LNCAP (cell line): ENCODE measurements at regions not wholly inside any gene's neighbourhood (a gene's known extent, or its start where the extent isn't known, plus 50 kb on each side); places are given as distances from the start of the nearest gene placed in this dataset.
A peak's percentile ranks its signal among the peaks of the same experiment; 100 is the strongest.

Source experiments
- TF ChIP-seq, protein P1 (sequence below): fragments of 450-650 bp; IDR thresholded peaks from 2 replicates; pipeline ENCODE4 v1.5.1; 2017; ENCODE audit warnings: mild to moderate bottlenecking

DNA sequence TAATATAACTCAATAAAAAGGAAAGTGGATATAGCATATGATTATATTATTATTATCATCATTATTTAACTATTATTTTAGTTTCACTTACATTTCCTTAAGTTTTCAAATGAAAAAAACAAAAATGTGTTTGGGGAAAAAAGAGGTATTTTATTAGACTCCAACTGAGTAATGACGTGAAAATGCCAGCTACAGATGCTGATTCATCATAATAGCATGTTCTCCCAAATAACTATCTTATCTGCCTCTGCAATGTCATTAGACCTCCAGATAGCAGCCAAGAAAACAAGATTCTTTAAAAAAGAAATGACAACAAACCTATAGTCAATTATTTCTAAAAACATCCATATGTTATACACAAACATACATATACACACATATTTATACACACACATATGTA, 1071.9 kb upstream of the TMPRSS15 start:
- TF ChIP-seq, protein P1, sequence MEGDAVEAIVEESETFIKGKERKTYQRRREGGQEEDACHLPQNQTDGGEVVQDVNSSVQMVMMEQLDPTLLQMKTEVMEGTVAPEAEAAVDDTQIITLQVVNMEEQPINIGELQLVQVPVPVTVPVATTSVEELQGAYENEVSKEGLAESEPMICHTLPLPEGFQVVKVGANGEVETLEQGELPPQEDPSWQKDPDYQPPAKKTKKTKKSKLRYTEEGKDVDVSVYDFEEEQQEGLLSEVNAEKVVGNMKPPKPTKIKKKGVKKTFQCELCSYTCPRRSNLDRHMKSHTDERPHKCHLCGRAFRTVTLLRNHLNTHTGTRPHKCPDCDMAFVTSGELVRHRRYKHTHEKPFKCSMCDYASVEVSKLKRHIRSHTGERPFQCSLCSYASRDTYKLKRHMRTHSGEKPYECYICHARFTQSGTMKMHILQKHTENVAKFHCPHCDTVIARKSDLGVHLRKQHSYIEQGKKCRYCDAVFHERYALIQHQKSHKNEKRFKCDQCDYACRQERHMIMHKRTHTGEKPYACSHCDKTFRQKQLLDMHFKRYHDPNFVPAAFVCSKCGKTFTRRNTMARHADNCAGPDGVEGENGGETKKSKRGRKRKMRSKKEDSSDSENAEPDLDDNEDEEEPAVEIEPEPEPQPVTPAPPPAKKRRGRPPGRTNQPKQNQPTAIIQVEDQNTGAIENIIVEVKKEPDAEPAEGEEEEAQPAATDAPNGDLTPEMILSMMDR = no peak

DNA sequence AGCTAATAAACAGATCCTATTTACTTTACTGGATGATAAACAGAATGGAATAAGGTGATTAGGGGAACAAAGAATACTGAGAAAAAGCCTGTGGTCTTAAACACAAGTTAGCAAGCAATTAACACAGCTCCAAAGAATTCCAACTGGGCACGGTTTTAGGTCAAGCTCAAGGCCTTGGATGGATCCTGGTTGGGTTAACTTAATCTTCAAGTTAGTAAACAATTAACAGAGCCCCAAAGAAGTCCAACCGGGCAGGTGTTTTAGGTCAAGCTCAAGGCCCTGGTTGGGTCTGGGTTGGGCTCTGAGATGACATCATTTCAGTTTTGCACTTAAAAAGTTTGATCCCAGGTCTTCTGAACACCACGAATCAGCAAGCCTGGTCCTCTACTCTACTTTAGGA, 1086.3 kb upstream of the TMPRSS15 start:
- TF ChIP-seq, protein P1 = no peak

DNA sequence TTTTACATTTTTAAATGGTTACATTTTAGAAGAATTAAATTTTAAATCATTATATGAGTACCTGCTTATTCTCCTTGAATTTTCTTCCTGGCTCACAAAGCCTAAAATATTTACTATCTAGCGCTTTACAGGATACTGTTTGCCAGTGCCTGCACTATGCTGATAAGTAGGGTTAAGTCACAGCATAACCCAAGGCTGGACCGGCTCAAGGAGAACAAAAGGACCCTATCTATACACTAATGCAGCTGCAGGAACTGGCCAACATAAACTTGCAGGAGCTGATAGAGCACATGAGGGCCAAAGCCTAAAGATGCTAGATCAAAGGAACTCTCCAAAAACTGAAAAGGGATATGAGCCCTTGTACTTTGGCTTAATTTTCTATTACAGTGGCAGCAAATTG, 1086.9 kb upstream of the TMPRSS15 start:
- TF ChIP-seq, protein P1 = no peak

DNA sequence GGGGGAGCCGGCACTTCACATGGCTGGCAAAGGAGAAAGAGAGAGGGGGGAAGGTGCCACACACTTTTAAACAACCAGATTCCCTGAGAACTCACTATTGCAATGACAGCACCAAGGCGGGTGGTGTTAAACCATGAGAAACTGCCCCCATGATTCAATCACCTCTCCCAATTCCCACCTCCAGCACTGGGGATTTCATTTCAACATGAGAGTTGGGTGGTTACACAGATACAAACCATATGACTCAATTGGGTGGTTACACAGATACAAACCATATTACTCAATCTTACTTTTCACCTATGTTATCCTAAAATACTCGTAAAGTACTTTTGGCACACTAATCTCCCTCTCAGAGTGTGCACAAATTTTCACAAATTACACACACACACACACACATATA, 1097.5 kb upstream of the TMPRSS15 start:
- TF ChIP-seq, protein P1 = no peak

DNA sequence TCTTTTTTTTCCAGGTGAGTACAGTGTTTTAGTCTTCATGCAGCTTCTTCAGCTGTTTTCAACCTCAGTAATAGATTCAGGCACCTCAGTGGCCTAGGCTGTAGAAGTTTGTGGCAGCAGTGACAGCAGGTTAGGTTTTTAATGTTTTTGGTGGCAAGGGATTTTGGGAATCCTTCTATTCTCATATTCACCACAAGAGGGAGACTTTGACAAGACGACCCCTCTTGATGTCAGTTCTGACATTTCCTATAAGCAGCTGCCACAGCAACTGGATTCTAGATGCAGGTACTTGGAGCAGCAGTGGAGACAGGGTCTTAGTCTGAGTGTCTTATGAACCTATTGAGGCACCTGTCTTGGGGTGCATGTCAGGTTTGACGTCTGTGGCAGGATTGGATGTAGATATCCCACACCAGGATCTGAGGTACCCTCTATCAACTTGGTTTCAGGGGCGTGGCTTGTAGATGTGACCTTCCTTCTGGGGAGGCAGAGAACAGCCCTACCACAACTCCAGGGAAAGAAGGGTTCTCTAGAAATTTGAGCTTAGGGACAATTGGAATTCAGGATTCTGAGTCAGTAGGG, 1104.2 kb upstream of the TMPRSS15 start:
- TF ChIP-seq, protein P1 = peak; percentile 47; the same call in 1 of the 2 replicates

DNA sequence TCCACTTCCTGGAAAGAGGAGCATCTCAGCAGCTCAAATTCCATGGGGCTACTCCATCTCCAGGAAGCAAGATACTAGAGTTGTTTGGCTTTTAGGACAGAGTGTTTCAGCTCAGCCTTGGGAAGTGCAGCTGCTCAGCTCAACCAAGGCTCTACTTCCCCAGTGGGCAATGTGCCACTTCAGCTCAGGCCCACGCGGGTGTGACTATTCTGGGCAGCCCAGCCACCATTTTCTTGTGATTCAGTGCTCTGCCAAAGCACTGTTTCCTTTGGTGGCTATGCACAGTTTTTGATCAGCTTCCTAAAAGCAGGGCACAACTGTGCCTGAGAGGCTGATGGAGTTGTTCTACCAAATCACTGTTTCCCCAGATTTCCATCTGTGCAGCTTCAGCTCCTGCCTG, 1104.9 kb upstream of the TMPRSS15 start:
- TF ChIP-seq, protein P1 = no peak

DNA sequence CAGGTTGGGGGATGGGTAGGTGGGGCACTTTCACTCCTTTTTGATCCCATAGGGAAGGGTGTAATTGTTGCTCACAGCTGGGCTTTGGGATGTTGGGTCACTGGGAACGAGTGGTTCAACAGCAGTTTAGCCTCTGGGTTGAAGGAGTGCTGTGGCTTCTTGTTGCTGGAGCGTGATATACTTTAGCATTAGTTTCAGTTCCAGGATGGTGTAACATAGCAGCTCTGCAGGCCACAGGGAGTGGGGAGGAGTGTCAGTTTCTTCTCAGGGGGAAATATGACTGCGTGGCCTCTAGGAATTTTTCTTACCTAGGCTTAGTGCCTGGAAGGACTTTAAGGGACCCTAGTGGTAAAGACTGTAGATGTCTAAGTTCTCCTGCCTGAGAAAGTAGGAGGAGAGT, 1105.3 kb upstream of the TMPRSS15 start:
- TF ChIP-seq, protein P1 = no peak

DNA sequence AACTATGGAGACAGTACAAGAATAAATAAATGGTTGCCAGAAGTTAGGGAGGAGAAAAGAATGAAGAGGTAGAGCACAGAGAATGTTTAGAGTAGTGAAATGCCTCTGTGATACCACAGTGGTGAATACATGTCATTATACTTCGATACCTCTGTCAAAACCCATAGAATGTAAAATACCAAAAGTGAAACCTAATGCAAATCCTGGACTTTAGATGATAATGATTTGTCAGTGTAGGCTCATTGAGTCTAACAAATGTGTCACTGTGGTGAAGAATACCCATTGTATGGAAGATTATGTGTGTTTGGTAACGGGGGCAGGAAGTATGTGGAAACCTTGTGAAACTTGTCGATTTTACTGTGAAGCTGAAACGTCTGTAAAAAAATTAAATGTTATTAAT, 1106.5 kb upstream of the TMPRSS15 start:
- TF ChIP-seq, protein P1 = no peak
